Stimulated activated CD8-positive, alpha-beta memory T cell treated with anti-CD3 and anti-CD28 coated beads, Interleukin-15, amount 100 ng/mL, for 48 hours (primary cell): ENCODE measurements at regions not wholly inside any gene's neighbourhood (a gene's known extent, or its start where the extent isn't known, plus 50 kb on each side); places are given as distances from the start of the nearest gene placed in this dataset.

Experiments used
- DNase-seq, 2 donors: peaks; one replicate each; pipeline ENCODE4 v3.0.0-alpha.2; 2020; ENCODE audit warnings: low read depth in 2 of 2

DNA sequence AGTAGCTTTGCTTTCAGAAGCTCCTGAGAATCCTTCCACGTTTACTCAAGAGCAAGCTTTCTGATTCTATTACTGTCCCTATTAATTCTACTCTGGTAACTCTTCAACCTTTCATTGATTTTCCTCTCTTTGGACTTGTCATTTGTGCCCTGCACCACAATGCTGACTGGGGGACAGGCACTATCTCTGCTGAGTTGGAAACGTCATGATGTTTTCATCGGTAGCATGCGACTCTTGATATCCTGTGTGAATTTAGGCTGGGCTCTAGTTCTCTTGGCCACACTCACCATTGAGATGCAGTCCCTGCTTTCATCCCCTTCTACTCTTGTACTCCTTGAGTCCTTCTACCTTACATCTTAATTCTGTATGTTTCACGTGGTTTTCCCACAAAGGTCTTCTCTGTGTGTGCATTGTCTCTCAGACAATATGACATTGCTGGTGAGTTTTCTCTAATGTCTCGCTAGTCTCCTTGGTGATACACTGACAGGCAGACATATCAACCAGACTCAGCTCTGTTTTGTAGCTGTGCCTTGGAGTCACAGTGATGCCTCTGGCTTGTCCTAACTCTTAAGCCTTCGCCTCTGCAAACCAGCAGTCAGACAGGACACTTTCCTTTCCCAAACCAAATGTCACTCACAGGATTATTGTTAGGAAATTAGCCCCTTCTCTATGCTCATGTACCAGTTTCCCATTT is 223.6 kb upstream of the ADGRL2 start:
- DNase-seq: no peak

DNA sequence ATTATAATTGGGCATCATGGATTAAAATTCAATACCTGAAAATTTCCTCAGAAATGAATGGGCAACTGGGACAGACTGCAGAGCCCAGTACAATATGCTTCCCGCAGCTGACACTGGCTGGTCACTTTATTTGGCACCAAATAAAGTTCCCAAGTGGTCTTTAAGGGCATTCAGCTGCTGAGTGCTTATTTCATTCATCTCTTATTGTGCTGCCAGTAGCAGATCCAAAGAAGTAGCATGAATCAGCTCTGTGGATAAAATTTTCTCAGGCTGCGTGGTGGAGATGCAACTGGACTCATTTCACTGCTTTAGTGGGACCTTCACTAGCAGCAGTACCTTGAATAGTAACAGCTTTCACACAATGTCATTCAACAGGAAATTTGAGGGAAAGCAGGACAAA is 226.3 kb upstream of the ADGRL2 start:
- DNase-seq: no peak

DNA sequence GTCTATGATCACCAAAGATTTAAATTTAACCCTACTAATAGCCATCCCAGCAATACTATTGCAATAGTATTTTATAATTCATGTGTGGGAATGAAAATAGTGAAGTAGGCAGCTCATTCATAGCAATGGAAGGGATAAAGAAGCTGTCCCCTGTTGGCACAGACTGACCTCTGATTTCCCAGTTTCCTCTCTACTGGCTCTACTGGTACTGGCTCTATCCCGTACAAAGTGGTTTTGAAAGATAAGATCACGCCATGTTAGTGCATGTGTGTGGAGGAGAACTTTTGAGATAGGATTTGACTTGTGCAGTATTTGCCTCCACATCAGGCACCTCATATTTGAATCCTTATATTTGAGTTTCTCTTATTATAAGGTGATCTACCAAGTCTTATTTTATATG is 227.3 kb upstream of the ADGRL2 start:
- no peak for DNase-seq

DNA sequence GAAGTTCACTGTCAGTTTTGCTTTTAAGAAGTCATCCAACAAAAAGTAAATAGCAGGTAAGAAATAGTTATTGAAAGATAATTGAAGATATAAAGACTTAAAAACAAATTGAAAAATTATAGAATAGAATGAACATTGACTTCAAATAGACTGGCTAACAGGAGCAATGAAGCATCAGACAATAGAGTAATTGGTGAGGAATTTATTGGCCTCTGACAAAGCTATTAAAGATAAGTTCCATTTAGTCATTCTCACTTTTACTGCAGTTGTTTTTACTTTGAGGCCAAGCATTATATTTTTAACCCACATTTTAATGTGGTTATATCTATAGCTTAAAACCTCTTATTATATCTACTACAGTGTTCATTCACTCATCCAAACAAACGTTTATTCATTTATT is 228.8 kb upstream of the ADGRL2 start:
- DNase-seq: no peak

DNA sequence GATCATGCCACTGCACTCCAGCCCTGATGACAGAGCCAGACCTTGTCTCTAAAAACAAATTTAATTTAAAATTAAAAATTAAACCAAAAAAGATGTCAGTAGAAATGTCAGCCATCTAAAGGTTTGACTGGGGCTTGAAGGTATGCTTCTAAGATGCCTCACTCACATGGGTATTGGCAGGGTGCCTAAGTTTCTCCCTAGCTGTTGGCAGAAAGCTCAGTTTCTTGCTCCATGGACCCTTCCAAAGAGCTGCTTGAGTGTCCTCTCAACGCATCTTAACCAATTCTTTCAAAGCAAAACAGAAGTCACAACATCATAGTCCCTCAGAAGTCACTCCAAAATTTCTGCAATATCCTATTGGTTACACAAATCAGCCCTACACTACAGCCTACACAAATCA is 231.0 kb upstream of the ADGRL2 start:
- no peak for DNase-seq

DNA sequence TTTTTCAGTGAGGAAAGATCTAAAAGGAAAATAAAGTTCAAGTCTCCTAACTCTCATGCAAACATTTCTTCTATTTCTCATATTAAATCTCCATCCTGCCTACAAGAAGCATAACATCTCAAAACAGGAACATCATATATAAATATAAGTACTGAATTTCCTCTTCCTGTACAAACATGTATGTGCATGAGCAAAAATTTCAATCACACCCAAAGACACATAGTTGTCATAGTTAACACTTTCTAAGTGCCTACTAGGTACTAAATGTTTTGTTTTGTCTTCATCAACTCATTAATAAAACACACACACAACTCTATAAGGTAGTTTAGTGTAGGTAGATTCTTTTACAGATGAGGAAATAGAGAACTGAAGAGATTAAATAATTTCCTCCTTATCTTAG is 237.1 kb upstream of the ADGRL2 start:
- DNase-seq: no peak

DNA sequence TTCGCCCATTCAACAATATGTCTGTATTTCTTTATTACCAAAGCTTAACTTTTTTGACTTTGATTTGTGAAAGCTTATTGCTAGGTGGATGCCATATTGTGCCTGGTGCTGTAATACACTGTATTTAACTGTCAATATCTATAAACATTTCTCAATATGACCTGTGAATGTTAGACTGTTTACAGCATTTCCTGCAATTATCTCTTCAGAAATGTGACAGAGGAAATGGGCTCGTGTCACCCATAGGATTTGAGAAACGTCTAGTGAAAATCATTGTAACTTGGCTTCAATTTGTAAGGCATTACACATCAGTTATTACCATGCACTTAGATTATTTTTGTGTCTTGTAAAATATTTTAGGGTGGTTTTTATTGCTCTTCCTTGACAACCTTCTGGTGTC is 237.8 kb upstream of the ADGRL2 start:
- DNase-seq: no peak

DNA sequence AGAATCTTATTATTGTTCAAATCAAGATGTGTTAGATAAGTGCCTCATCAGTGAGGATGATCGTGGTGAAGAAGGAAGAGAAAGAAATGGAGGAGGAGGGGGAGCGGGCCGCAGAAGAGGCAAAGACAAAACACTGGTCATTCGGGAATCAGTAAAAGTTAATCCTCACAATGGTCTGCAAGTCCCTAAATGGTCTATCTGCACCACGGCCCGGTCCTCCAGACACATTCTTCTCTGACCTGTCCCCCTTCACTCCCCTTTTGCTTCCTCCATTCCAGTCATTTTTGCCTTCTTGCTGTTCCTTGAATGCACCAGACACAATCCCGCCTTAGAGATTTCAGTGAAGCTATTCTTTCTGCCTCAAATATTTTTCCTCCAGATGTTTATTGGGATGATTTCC is 240.1 kb upstream of the ADGRL2 start:
- no peak for DNase-seq

DNA sequence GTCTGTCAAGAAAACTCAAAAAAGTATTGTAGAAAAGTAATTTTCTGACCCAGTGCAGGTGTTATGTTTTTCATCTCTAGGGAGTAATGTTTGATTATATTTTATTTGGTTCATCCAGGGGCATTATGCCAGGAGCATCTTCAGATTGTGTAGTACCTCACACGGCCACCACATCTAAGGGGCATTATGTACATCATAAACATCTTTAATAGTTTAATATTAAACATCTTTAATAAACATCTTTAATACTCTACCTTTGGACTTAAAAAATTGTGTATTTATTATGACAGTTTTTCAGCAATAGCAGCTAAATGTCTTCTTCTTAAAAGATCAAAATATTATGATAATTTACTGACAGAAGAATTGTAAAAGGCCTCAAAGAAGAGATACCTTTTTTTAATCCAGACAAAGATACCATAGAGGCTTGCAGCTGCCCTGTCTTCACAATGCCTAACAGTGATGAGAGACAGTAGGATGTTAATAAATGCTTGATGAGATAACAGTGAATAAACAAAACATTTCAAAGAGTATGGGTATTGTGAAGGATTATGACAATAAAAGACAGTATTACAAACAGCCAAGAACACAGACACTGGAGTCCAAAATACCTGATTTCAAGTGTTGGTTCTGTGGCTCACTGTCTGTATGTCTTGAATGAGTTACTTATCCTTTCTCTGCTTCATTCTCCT is 240.9 kb upstream of the ADGRL2 start:
- no peak for DNase-seq

DNA sequence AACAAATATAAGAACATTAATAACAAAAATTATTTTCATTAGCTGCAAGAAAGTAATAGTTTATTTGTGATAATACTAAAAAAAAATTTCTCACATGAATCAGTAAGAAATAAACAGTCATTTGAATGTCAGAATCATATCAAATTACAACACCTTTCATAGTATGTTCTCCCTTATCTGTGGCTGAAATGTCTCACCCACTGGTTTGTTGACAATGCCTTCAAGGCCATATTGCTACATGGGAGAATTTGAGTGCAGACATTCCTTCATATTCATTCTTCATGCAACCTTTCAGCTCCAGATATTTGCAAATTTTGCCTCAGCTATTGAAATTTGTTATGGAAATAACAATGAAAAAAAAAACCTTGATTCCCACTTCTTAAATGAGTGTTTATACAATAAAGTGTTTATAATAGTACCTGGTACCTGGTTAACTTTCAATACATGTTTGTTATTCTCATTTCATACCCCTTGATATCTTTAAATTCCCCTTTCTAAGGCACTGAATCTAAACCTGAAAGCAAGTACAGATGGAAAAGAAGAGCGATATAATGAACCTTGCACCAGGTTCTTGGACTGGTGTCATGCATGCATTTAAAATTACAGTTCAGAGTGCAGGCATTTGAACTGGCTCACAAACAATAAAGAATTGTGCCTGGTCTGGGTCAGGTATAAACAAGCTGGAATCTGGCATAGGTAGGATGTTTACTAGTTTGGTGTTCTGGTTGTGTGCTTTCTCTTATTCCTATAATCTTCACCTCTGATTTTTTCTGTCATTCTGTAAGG is 242.2 kb upstream of the ADGRL2 start:
- DNase-seq: no peak

DNA sequence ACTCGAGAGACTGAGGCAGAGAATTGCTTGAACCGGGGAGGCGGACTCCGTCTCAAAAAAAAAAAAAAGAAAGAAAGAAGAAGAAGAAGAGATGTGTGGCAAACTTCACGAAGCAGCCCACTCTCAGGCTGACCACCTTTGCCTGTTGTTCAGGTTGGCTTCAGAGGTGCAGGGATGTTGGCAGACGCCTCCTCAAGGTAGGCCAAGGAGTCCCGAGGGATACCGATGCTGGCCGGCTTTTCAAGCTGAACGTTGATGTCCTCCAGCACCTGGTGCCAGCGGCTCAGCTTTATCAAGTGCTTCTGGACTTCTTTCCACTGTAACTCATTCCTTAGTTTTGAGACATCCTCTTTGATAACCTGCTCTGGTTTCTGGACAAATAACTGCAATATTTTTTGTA is 243.8 kb upstream of the ADGRL2 start:
- DNase-seq: no peak

DNA sequence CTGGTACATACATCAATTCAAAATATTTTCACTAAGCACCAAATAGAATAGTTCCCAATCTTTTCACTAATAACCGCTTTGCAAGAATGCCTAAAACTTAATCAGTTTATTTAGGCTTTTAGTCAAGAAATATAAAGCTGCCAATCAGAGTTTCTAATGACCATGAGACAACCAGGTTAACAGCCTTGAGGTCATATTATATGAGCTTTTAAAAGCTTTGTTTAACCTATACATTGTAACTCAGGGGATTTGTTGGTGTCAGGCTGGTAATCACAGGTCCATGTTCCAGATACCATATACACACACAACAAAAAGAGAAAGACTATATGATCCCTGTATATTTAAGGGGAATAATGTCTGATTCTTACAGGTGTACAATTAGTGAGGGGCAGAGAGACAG is 246.2 kb upstream of the ADGRL2 start:
- DNase-seq: no peak

DNA sequence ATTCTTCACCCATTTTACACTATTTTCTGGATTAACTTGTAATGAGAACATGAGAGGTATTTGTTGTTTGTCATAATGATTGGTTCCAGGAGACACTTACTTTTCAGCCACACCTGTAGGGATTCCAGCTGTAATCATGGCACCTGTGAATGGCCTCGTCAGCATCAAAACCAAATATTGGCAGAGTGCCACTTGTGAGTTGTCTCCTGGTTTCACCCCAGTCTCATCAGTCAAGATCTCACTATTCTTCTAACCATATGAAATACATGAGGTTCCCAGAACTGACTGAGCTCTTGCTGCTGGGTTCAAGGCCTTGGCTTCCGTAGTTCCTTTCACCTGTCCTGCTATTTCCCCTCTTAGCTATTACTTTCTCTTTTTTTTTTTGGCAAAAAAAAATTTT is 246.6 kb upstream of the ADGRL2 start:
- no peak for DNase-seq

DNA sequence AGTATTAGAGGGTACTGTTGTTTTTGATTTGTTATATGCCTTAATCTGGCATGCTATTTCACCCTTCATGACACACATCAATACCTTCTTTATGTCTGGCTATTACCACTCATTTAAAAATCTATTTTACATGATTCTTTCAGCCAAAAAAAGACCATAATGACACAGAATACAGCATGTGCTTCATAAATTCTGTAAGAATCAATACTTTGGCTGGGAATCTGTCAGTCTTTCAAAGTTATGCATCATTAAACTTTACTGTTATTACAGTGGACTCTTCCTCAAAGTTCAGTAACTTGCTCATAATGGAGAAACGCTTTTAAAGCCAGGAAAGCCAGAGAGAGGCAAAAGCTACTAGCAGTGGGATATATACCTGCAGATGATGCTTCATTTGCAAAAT is 247.2 kb upstream of the ADGRL2 start:
- DNase-seq: no peak

DNA sequence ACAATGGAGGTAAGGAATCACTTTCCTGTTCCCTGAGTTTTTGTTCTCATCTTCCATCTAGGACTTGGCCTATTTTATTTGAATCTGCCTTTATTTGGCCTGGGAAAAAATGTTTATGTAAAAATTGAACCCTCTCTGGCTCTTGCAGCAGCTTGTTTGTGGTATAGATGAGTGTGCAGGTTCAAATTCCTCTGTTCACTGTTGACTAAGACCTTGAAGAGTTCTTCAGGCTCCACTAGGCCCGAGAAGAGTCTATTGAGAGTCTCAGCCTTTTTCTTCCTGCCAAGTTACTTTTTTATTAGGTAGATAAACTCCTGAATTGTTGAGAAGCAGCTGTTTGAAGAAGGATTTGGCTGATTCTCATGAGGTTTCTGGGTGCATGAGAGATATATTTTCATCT is 248.8 kb upstream of the ADGRL2 start:
- DNase-seq: no peak

DNA sequence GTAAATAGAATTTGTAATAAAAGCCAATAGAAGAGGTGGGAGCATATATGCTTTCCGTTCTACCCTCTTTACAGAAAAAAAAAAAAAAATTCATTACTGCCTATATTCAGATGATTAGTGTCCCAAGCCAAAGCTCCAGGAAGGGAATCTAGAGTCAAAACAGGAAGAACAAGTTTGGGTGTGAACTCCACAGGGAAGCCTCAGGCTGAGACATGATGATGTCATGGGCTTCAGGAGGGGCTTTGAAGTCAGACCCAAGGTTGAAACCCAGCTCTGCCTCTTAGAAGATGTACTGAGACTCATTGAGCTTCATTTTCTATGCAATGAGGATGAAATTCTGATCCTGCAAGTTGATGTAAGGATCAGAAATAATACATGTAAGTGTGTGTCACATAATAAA is 250.0 kb upstream of the ADGRL2 start:
- no peak for DNase-seq

DNA sequence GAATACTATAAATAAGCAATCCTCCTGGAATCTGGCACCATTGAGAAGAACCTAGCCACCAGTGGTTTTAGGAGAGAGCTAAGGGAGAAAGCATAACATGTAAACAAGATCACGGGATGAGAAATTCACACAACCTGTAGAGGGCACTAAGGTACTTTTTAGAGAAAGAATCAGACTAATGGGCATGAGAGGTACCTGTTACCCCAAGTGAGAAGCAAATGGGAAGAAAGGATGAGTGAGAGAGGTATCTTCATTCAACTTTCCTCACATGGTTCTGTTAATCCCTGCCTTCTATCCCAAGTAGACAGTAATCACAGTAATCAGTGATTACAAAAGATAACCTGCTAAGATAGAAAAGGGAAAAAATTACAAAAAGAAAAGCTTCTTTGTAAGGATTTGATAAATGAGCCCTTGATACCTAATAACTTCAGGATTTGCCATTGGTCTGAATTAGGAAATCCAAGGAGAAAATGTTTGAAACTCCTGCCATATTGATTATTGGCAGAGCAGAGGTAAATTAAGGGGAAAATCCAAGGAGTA is 251.1 kb upstream of the ADGRL2 start:
- DNase-seq: no peak

DNA sequence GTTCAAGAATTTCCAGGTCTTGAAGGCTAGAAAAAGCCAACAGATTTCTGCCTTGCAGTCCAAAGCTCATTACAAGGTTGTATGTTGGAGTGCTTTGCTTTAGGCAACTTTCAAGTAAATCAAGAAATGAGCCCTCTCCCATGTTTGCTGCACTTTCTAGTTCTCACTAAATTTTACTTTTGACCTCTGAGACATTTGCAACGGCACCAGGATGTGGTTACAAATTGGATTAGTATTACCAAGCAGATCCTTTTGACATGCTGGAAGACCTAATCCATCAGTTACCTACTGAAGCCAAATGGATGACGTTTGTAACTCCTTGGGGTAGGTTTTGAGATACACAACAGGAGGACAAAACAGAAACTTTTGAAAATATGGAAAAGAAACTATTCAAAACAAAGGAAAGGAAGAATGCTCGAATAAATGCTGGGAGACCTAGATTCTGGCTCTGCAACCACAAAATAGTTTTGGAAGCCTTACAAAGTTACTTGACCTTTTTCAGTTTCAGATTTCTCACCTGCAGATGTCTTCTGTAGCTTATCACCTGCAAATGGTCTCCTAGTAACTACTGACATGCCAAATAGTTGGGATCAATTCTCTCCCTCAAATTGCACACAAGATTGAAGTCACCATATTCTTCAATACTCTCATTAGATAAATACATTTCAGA is 251.7 kb upstream of the ADGRL2 start:
- DNase-seq: no peak

DNA sequence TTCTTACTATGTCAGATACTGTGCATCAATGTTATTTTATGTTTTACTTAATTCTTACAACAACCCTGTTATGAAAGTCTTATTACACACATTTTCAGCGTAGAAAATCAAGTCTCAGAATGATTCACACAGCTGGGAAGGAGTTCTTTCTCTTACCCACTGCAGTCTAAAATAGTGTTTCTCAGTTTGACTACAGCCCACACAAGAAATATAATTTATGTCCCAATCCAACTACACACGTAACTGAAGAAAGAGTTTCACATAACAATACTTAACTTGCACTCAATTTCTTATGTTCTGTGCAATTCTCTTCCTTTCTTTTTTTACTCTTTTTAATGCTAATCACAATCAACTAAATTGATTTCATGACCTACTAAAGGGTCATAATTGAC is 252.8 kb upstream of the ADGRL2 start:
- no peak for DNase-seq

DNA sequence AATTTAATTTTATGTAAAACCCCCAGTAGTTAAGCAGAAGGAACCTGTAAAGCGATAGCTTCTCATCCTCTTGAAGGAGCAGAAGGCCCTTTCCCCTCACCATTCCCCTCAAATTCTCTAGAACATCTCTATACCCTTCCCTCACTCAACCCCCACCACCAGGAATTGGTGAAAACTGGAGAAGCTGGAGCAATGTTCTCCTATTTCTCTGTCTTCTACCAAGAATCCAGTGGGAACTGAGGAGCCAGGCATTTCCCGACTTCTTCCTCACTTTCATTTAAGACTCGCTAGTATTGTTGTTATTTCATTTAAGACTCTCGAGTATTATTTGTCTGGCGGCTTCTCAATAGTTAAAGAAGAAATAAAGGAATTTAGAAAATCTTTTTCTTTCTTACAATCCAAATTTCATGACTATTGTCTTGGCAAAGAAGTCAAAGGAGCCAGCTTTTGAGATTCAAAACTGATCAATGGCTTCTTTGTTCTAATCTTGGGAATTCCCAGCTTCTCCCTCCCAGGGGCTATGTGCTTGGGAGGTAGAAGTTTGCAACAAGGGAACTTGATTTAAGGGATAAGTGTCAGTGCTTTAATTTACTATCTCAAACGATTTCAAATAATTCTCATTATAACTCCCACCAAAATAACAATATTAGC is 253.3 kb upstream of the ADGRL2 start:
- no peak for DNase-seq

DNA sequence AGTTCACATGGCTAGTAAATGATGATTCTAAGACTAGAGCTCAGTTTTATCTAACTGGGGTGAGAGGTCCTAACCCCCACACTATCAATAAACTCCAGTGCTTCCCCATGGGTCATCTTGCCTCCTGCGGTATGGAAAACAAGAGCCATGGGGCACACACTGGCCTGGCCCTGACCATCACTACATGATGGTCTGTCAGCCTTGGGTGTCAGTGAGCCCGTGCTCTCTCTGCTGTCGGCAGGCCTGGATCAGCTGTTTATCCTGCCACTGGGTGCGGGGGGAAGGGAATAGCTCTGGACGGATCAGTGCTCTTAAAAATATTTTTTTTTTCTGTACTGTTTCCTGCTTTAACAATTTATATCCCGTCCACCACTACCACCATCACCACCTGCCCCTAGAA is 255.0 kb upstream of the ADGRL2 start:
- DNase-seq: no peak

DNA sequence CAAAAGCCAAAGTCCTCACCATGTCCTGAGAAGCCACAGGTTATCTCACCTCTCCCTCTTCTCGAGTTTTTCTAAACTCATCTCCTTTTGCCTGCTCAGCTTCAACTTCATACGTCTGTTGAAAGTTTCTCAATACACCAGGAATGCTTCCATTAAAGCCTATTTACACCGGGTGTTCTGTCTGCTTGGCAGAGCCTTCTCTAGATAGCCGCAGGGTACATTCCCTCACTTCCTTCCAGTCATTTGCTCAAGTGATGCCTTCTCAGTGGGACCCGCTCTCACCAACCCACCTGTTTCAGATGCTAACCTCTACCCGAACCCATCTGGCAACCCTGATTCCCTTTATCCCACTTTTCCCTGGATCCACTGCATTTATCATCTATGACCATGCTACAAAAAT is 257.0 kb upstream of the ADGRL2 start:
- DNase-seq: no peak
